HEK293T (cell line): ENCODE measurements at regions not wholly inside any gene's neighbourhood (a gene's known extent, or its start where the extent isn't known, plus 50 kb on each side); places are given as distances from the start of the nearest gene placed in this dataset.

Experiments used
- BHLHE40 ChIP-seq: fragments of 450-650 bp; IDR thresholded peaks from 2 replicates; pipeline ENCODE4 v1.6.1; 2016; ENCODE audit warnings: mild to moderate bottlenecking, moderate library complexity, borderline replicate concordance
- CTBP1 ChIP-seq: fragments of 450-650 bp; IDR thresholded peaks from 2 replicates; pipeline ENCODE4 v1.6.1; 2016; ENCODE audit warnings: borderline replicate concordance
- ELF4 ChIP-seq: fragments of 450-650 bp; IDR thresholded peaks from 2 replicates; pipeline ENCODE4 v1.6.1; 2017; ENCODE audit warnings: antibody characterized with exemption
- FOXA1 ChIP-seq: fragments of 450-650 bp; IDR thresholded peaks from 2 replicates; pipeline ENCODE4 v1.6.1; 2016; ENCODE audit warnings: mild to moderate bottlenecking
- FOXK2 ChIP-seq: fragments of 450-650 bp; IDR thresholded peaks from 2 replicates; pipeline ENCODE4 v1.6.1; 2016; ENCODE audit warnings: mild to moderate bottlenecking
- FOXM1 ChIP-seq: fragments of 450-650 bp; IDR thresholded peaks from 2 replicates; pipeline ENCODE4 v1.6.1; 2017; ENCODE audit warnings: mild to moderate bottlenecking, borderline replicate concordance
- HDGF ChIP-seq: fragments of 450-650 bp; IDR thresholded peaks from 2 replicates; pipeline ENCODE4 v1.6.1; 2017; ENCODE audit warnings: antibody characterized with exemption, borderline replicate concordance
- L3MBTL2 ChIP-seq: fragments of 450-650 bp; conservative IDR thresholded peaks from 2 replicates; pipeline ENCODE4 v1.6.1; 2016; ENCODE audit warnings: mild to moderate bottlenecking
- LEF1 ChIP-seq: fragments of 450-650 bp; IDR thresholded peaks from 2 replicates; pipeline ENCODE4 v1.6.1; 2017; ENCODE audit warnings: mild to moderate bottlenecking, borderline replicate concordance
- NFRKB ChIP-seq: fragments of 450-650 bp; IDR thresholded peaks from 2 replicates; pipeline ENCODE4 v1.6.1; 2016; ENCODE audit warnings: mild to moderate bottlenecking, moderate library complexity
- SP1 ChIP-seq: fragments of 450-650 bp; IDR thresholded peaks from 2 replicates; pipeline ENCODE4 v1.6.1; 2017
- SUZ12 ChIP-seq: fragments of 450-650 bp; IDR thresholded peaks from 2 replicates; pipeline ENCODE4 v1.6.1; 2016; ENCODE audit warnings: mild to moderate bottlenecking
- TARDBP ChIP-seq: fragments of 450-650 bp; IDR thresholded peaks from 2 replicates; pipeline ENCODE4 v1.6.1; 2016
- ZNF384 ChIP-seq: fragments of 450-650 bp; IDR thresholded peaks from 2 replicates; pipeline ENCODE4 v1.6.1; 2016

GRCh38 chr6:73893696-73894095, 197.7 kb downstream of the CD109 start:
- TF ChIP-seq FOXA1 (no peak), HDGF (no peak), L3MBTL2 (no peak), SP1 (no peak), ELF4 (no peak), FOXM1 (no peak), ZNF384 (no peak), NFRKB (no peak), BHLHE40 (no peak), CTBP1 (no peak), TARDBP (no peak), SUZ12 (no peak), FOXK2 (no peak), LEF1 (no peak)
